OCI-LY3 (cell line): ENCODE measurements at regions not wholly inside any gene's neighbourhood (a gene's known extent, or its start where the extent isn't known, plus 50 kb on each side); places are given as distances from the start of the nearest gene placed in this dataset.

Experiments used
- EZH2phosphoT487 ChIP-seq: fragments of 200-600 bp; shearing (Covaris generic); IDR thresholded peaks from 2 replicates; pipeline ENCODE4 v1.6.1; 2018; ENCODE audit warnings: antibody characterized with exemption, mixed run types, low read depth
- TF ChIP-seq, protein P1 (sequence below): fragments of 200-600, 300-600 bp; sonication (generic); IDR thresholded peaks from 2 replicates; pipeline ENCODE4 v1.5.1; 2014; ENCODE audit warnings: antibody characterized with exemption, low read length, low read depth

DNA sequence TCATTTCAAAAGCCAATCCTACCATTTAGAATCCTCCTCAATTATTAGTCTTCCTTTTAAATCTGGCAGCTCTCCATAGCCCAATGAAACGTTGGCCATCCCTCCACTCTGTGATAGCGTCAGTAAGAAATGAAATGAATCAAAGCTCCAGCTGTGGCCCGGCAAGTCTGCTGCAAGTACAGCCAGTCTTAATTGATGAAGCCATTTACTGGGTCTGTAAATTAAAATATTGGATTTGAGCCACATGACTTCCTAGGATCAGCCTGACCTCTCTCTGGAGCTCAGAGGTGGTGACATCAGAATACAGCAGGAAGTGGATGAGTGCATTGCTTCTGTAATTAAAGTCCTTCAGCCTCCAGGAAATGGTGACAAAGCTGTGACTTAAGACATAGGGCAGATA lies 347.0 kb upstream of the LMCD1 start:
- TF ChIP-seq EZH2phosphoT487, result no peak
- TF ChIP-seq, protein P1, sequence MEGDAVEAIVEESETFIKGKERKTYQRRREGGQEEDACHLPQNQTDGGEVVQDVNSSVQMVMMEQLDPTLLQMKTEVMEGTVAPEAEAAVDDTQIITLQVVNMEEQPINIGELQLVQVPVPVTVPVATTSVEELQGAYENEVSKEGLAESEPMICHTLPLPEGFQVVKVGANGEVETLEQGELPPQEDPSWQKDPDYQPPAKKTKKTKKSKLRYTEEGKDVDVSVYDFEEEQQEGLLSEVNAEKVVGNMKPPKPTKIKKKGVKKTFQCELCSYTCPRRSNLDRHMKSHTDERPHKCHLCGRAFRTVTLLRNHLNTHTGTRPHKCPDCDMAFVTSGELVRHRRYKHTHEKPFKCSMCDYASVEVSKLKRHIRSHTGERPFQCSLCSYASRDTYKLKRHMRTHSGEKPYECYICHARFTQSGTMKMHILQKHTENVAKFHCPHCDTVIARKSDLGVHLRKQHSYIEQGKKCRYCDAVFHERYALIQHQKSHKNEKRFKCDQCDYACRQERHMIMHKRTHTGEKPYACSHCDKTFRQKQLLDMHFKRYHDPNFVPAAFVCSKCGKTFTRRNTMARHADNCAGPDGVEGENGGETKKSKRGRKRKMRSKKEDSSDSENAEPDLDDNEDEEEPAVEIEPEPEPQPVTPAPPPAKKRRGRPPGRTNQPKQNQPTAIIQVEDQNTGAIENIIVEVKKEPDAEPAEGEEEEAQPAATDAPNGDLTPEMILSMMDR, result no peak
